IMR-90 (cell line): ENCODE measurements at regions not wholly inside any gene's neighbourhood (a gene's known extent, or its start where the extent isn't known, plus 50 kb on each side); places are given as distances from the start of the nearest gene placed in this dataset.

Source experiments
- ATAC-seq: fragments of 200-7000 bp; cut with Tn5 transposase; 2 replicates; pipeline ENCODE4 v1.9.1; 2020; ENCODE audit warnings: low read depth, mild to moderate bottlenecking, moderate library complexity
- BruUV-seq: library from RNA; stranded (reverse); fragments of 400-500 nt; replicated peaks from 2 replicates; lab custom pipeline; 2021; lab: Mats Ljungman, UMichigan
- CTCF ChIA-PET: fragments of 300-600 bp; formaldehyde crosslinking; extraction: SDS; loops from one replicate; lab custom pipeline; 2021; ENCODE audit warnings: antibody characterized with exemption; lab: Yijun Ruan, JAX
- POLR2A ChIA-PET: fragments of 300-600 bp; sonication (Branson Sonifier 250); formaldehyde crosslinking; loops from one replicate; lab custom pipeline; 2022; ENCODE audit warnings: antibody characterized with exemption; ENCODE audit not compliant: unreplicated experiment; lab: Charles Lee
- DNase-seq: peaks from one replicate; pipeline ENCODE4 v3.0.0; 2013
- H2AFZ ChIP-seq: replicated peaks from 2 replicates; pipeline ENCODE3; 2013; ENCODE audit warnings: low read length, mild to moderate bottlenecking; ENCODE audit not compliant: poor library complexity
- H2AK5ac ChIP-seq: 2 replicates; pipeline ENCODE4 v1.6.1; 2013; ENCODE audit warnings: low read depth, low read length, inconsistent platforms
- H2AK9ac ChIP-seq: replicated peaks from 2 replicates; pipeline ENCODE3; 2013; ENCODE audit warnings: mild to moderate bottlenecking, low read depth, low read length, moderate library complexity; ENCODE audit not compliant: poor library complexity
- H2BK120ac ChIP-seq: 2 replicates; pipeline ENCODE4 v1.6.1; 2013; ENCODE audit warnings: low read depth, low read length, inconsistent platforms
- H2BK15ac ChIP-seq: 3 replicates; pipeline ENCODE4 v1.6.1; 2013; ENCODE audit warnings: low read depth, low read length, inconsistent platforms
- H2BK20ac ChIP-seq: 2 replicates; pipeline ENCODE4 v1.6.1; 2013; ENCODE audit warnings: low read depth, mild to moderate bottlenecking, inconsistent platforms, low read length, moderate library complexity
- H2BK5ac ChIP-seq: 2 replicates; pipeline ENCODE4 v1.6.1; 2013; ENCODE audit warnings: mild to moderate bottlenecking, low read depth, low read length, inconsistent platforms; ENCODE audit not compliant: poor library complexity, severe bottlenecking
- H3K14ac ChIP-seq: replicated peaks from 2 replicates; pipeline ENCODE4 v1.6.1; 2013; ENCODE audit warnings: low read depth, low read length, inconsistent platforms
- H3K18ac ChIP-seq: 2 replicates; pipeline ENCODE4 v1.6.1; 2013; ENCODE audit warnings: low read depth, low read length, control low read depth
- H3K23ac ChIP-seq: 2 replicates; pipeline ENCODE4 v1.6.1; 2013; ENCODE audit warnings: low read depth, low read length, inconsistent platforms
- H3K27ac ChIP-seq: 2 replicates; pipeline ENCODE4 v1.5.1; 2013; ENCODE audit warnings: mild to moderate bottlenecking, control low read depth, low read length; ENCODE audit not compliant: insufficient read depth
- H3K27me3 ChIP-seq: 2 replicates; pipeline ENCODE4 v1.6.1; 2013; ENCODE audit warnings: low read length; ENCODE audit not compliant: control insufficient read depth, insufficient read depth
- H3K36me3 ChIP-seq: 2 replicates; pipeline ENCODE4 v1.6.1; 2013; ENCODE audit warnings: low read length, mixed read lengths; ENCODE audit not compliant: control insufficient read depth, insufficient read depth
- H3K4ac ChIP-seq: 2 replicates; pipeline ENCODE4 v1.6.1; 2013; ENCODE audit warnings: low read depth, low read length, inconsistent platforms
- H3K4me1 ChIP-seq: 2 replicates; pipeline ENCODE4 v1.6.1; 2013; ENCODE audit warnings: low read length, mixed read lengths; ENCODE audit not compliant: control insufficient read depth, insufficient read depth
- H3K4me2 ChIP-seq: 2 replicates; pipeline ENCODE4 v1.6.1; 2013; ENCODE audit warnings: low read depth, mild to moderate bottlenecking, control low read depth, low read length, moderate library complexity
- H3K4me3 ChIP-seq: 2 replicates; pipeline ENCODE4 v1.5.1; 2013; ENCODE audit warnings: low read depth, mild to moderate bottlenecking, control low read depth, low read length, moderate library complexity; ENCODE audit not compliant: insufficient read depth
- H3K56ac ChIP-seq: 2 replicates; pipeline ENCODE4 v1.6.1; 2013; ENCODE audit warnings: low read length, inconsistent platforms; ENCODE audit not compliant: insufficient read depth; ENCODE audit errors: extremely low read depth
- H3K79me1 ChIP-seq, 2 experiments: 2 replicates each; pipeline ENCODE4 v1.6.1; 2013; ENCODE audit warnings: low read length in 2 of 2, inconsistent platforms in 1 of 2, low read depth in 1 of 2
- H3K9ac ChIP-seq: 2 replicates; pipeline ENCODE4 v1.6.1; 2013; ENCODE audit warnings: low read depth, low read length, control low read depth
- H3K9me1 ChIP-seq: 2 replicates; pipeline ENCODE4 v1.6.1; 2013; ENCODE audit warnings: low read length, inconsistent platforms; ENCODE audit not compliant: insufficient read depth
- H3K9me3 ChIP-seq: 2 replicates; pipeline ENCODE4 v1.6.1; 2013; ENCODE audit warnings: low read length; ENCODE audit not compliant: control insufficient read depth, insufficient read depth
- H4K20me1 ChIP-seq: 2 replicates; pipeline ENCODE4 v1.6.1; 2013; ENCODE audit warnings: low read length, inconsistent platforms; ENCODE audit not compliant: insufficient read depth
- H4K5ac ChIP-seq: 2 replicates; pipeline ENCODE4 v1.6.1; 2013; ENCODE audit warnings: mild to moderate bottlenecking, low read depth, low read length, control low read depth
- H4K8ac ChIP-seq, 2 experiments: 2 replicates each; pipeline ENCODE4 v1.6.1; 2013; ENCODE audit warnings: low read depth in 2 of 2, low read length in 2 of 2, control low read depth in 1 of 2, inconsistent platforms in 1 of 2
- H4K91ac ChIP-seq: 2 replicates; pipeline ENCODE4 v1.6.1; 2013; ENCODE audit warnings: low read depth, low read length, inconsistent platforms; ENCODE audit not compliant: insufficient read depth
- MAFK ChIP-seq: IDR thresholded peaks from 2 replicates; pipeline ENCODE4 v1.6.1; 2012; ENCODE audit warnings: low read depth, low read length, improper control_type of control experiment
- MXI1 ChIP-seq: IDR thresholded peaks from 2 replicates; pipeline ENCODE4 v1.6.1; 2012; ENCODE audit warnings: low read depth, mild to moderate bottlenecking, low read length, moderate library complexity, borderline replicate concordance
- WGBS, 2 experiments: methylation state at CpG; one replicate each; pipeline versions ENCODE4 v1.1.5 to v1.1.7; 2013; ENCODE audit warnings: missing lambda C conversion rate in 2 of 2; ENCODE audit not compliant: insufficient read length in 1 of 2; ENCODE audit errors: extremely low coverage in 2 of 2; 5-methylcytosine and 5-hydroxymethylcytosine counted together
- dilution Hi-C: fragments of 300-500 bp; cut with HindIII; formaldehyde crosslinking; loops from one replicate; pipeline ENCODE4 v1.14.3; 2018; ENCODE audit warnings: low sequenced_read_pairs; ENCODE audit not compliant: unreplicated experiment
- in situ Hi-C: fragments of 300-500 bp; cut with MboI; formaldehyde crosslinking; loops from 3 replicates; pipeline ENCODE4 v1.14.3; 2019; ENCODE audit warnings: low sequenced_read_pairs, inconsistent platforms, mixed read lengths
- intact Hi-C: fragments of 100-400 bp; cut with micrococcal nuclease; formaldehyde crosslinking; loops from 2 replicates; pipeline ENCODE4 v1.10.0; 2022

- Histone ChIP-seq H3K4me2 (no peak overlapping the region), H2AFZ (no peak overlapping the region), H3K4me3 (no peak overlapping the region), H2AK5ac (no peak overlapping the region), H4K8ac (no peak overlapping the region), H4K5ac (no peak overlapping the region), H2BK15ac (no peak overlapping the region), H3K36me3 (no peaks in the 10 kb centered on the region), H3K27ac (no peak overlapping the region), H2AK9ac (no peak overlapping the region), H3K79me1 (no peaks in the 10 kb centered on the region), H3K4ac (no peak overlapping the region), H4K91ac (no peak overlapping the region), H3K23ac (no peak overlapping the region), H2BK5ac (no peak overlapping the region), H2BK20ac (no peak overlapping the region), H3K9me1 (no peaks in the 10 kb centered on the region), H3K9me3 (0 out of 2 replicates have a peak, but pooled peaks cover 2% of the 10 kb centered on the region), H3K9ac (no peak overlapping the region), H3K56ac (no peak overlapping the region), H4K20me1 (no peaks in the 10 kb centered on the region), H3K14ac (no peak overlapping the region), H3K18ac (no peak overlapping the region), H2BK120ac (no peak overlapping the region), H3K4me1 (no peaks in the 10 kb centered on the region), H3K27me3 (no peaks in the 10 kb centered on the region)
- in situ Hi-C loops (no loop called here), intact Hi-C loops (no loop called here), dilution Hi-C loops (no loop called here)
- DNase-seq (no peak), ATAC-seq (no peak)
- POLR2A ChIA-PET, result no interaction called here
- no TSS peak for BruUV-seq
- CTCF ChIA-PET, result no interaction called here
- no CpG with 5 or more reads among the region's 2 CpGs for WGBS, 2 experiments
- TF ChIP-seq MXI1 (no peak), MAFK (no peak)
Measured at GRCh38 chr7:125746510-125746909, 816.9 kb upstream of the POT1 start.
